Liver (tissue), 8 donors: ENCODE measurements at regions not wholly inside any gene's neighbourhood (a gene's known extent, or its start where the extent isn't known, plus 50 kb on each side); places are given as distances from the start of the nearest gene placed in this dataset.

Experiments used
- DNase-seq: peaks from one replicate; pipeline ENCODE4 v3.0.0-alpha.2; 2017; ENCODE audit warnings: low spot score
- H3K27ac ChIP-seq, 2 donors: one replicate each; pipeline ENCODE4 v1.7.0; 2013; ENCODE audit warnings: inconsistent platforms in 2 of 2, low read length in 2 of 2, control low read depth in 1 of 2, low read depth in 1 of 2, mild to moderate bottlenecking in 1 of 2
- H3K27me3 ChIP-seq, 4 donors: one replicate each; pipeline versions ENCODE4 v1.6.1 to v1.7.0; 2013; ENCODE audit warnings: low read length in 3 of 4, inconsistent platforms in 1 of 4, mild to moderate bottlenecking in 1 of 4, moderate library complexity in 1 of 4; ENCODE audit not compliant: control insufficient read depth in 4 of 4, insufficient read depth in 4 of 4
- H3K36me3 ChIP-seq, 4 donors: one replicate each; pipeline versions ENCODE4 v1.6.1 to v1.7.0; 2013; ENCODE audit warnings: low read length in 3 of 4, mild to moderate bottlenecking in 3 of 4, low read depth in 1 of 4, moderate library complexity in 1 of 4; ENCODE audit not compliant: control insufficient read depth in 4 of 4, insufficient read depth in 3 of 4
- H3K4me1 ChIP-seq, 4 donors: one replicate each; pipeline versions ENCODE4 v1.6.1 to v1.7.0; 2013; ENCODE audit warnings: low read length in 3 of 4, mild to moderate bottlenecking in 3 of 4, moderate library complexity in 1 of 4; ENCODE audit not compliant: control insufficient read depth in 4 of 4, insufficient read depth in 4 of 4
- H3K4me3 ChIP-seq, 3 donors: one replicate each; pipeline versions ENCODE4 v1.6.1 to v1.7.0; 2013; ENCODE audit warnings: low read length in 3 of 3, control low read depth in 1 of 3, low read depth in 1 of 3, mild to moderate bottlenecking in 1 of 3
- H3K9ac ChIP-seq, 2 donors: one replicate each; pipeline ENCODE4 v1.7.0; 2013; ENCODE audit warnings: low read length in 2 of 2, mild to moderate bottlenecking in 2 of 2, moderate library complexity in 2 of 2, control low read depth in 1 of 2, low read depth in 1 of 2
- H3K9me3 ChIP-seq, 4 donors: one replicate each; pipeline versions ENCODE4 v1.6.1 to v1.7.0; 2013; ENCODE audit warnings: low read length in 3 of 4; ENCODE audit not compliant: control insufficient read depth in 4 of 4
- EGR1 ChIP-seq, 2 donors: IDR thresholded peaks; 2 replicates each; pipeline ENCODE4 v1.6.1; 2016 to 2018; ENCODE audit warnings: antibody characterized with exemption in 2 of 2, low read depth in 2 of 2
- FOXA1 ChIP-seq: IDR thresholded peaks from 2 replicates; pipeline ENCODE4 v1.6.1; 2016; ENCODE audit warnings: antibody characterized with exemption
- JUND ChIP-seq, 2 donors: IDR thresholded peaks; 2 replicates each; pipeline ENCODE4 v1.6.1; 2016; ENCODE audit warnings: antibody characterized with exemption in 2 of 2
- RXRA ChIP-seq, 2 donors: IDR thresholded peaks; 2 replicates each; pipeline ENCODE4 v1.6.1; 2017 to 2018; ENCODE audit warnings: antibody characterized with exemption in 2 of 2, mild to moderate bottlenecking in 1 of 2
- TAF1 ChIP-seq: conservative IDR thresholded peaks from 2 replicates; pipeline ENCODE4 v1.6.1; 2016; ENCODE audit warnings: antibody characterized with exemption, mild to moderate bottlenecking
- YY1 ChIP-seq: IDR thresholded peaks from 2 replicates; pipeline ENCODE4 v1.6.1; 2016; ENCODE audit warnings: antibody characterized with exemption, mild to moderate bottlenecking
- WGBS: extraction: QIAGEN DNeasy Blood & Tissue Kit; methylation state at CpG from one replicate; pipeline ENCODE4 v1.1.7; 2013; 5-methylcytosine and 5-hydroxymethylcytosine counted together
- TF ChIP-seq, protein P1 (sequence below): IDR thresholded peaks from 2 replicates; pipeline ENCODE4 v1.6.1; 2016; ENCODE audit warnings: antibody characterized with exemption
- TF ChIP-seq, protein P2 (sequence below): fragments of 150-350 bp; IDR thresholded peaks from 2 replicates; pipeline ENCODE4 v1.5.1; 2017; ENCODE audit warnings: improper control_type of control experiment, low read depth, low read length; ENCODE audit not compliant: missing input control
- TF ChIP-seq, protein P3 (sequence below): IDR thresholded peaks from 2 replicates; pipeline ENCODE4 v1.6.1; 2016; ENCODE audit warnings: antibody characterized with exemption
- TF ChIP-seq, protein P4 (sequence below): IDR thresholded peaks from 2 replicates; pipeline ENCODE4 v1.6.1; 2016; ENCODE audit warnings: antibody characterized with exemption, mild to moderate bottlenecking
- donor health status: healthy.
- donor health status: healthy.
- donor health status: healthy.
- donor health status: healthy.
- donor health status: healthy.

DNA sequence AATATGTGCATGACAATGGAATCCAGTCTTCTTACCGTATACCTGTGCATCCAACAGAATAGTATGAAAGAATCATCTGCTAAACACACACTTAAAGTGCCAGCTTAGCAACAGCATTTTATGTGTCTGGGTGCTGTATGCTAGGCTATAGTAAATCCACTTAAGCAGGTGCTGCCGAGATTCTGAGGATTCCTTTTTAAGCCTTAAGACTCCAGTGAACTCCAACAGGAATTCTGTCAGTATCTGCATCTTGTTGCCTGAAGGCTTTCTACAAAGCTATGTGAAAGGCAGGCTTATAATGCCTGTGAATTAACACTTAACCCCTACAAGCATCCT is 1076.4 kb upstream of the PABPC4L start:
- Histone ChIP-seq H3K27ac (no peak overlapping the region), H3K27me3 (peaks cover 0 to 2% (median 0%) of the 10 kb centered on the region in 4 donors), H3K9me3 (no peaks in the 10 kb centered on the region), H3K9ac (no peak overlapping the region), H3K36me3 (no peaks in the 10 kb centered on the region), H3K4me1 (no peaks in the 10 kb centered on the region), H3K4me3 (no peak overlapping the region)
- DNase-seq: no peak
- no peak for TF ChIP-seq YY1
- no peak for TF ChIP-seq EGR1 (IDR thresholded peaks at IDR 0.05; ENCODE audit: low read depth in 2 of 2)
- TF ChIP-seq, protein P1, sequence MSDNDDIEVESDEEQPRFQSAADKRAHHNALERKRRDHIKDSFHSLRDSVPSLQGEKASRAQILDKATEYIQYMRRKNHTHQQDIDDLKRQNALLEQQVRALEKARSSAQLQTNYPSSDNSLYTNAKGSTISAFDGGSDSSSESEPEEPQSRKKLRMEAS: no peak
- TF ChIP-seq, protein P2, sequence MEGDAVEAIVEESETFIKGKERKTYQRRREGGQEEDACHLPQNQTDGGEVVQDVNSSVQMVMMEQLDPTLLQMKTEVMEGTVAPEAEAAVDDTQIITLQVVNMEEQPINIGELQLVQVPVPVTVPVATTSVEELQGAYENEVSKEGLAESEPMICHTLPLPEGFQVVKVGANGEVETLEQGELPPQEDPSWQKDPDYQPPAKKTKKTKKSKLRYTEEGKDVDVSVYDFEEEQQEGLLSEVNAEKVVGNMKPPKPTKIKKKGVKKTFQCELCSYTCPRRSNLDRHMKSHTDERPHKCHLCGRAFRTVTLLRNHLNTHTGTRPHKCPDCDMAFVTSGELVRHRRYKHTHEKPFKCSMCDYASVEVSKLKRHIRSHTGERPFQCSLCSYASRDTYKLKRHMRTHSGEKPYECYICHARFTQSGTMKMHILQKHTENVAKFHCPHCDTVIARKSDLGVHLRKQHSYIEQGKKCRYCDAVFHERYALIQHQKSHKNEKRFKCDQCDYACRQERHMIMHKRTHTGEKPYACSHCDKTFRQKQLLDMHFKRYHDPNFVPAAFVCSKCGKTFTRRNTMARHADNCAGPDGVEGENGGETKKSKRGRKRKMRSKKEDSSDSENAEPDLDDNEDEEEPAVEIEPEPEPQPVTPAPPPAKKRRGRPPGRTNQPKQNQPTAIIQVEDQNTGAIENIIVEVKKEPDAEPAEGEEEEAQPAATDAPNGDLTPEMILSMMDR: no peak
- TF ChIP-seq RXRA (IDR thresholded peaks at IDR 0.05): no peak
- no peak for TF ChIP-seq FOXA1
- TF ChIP-seq TAF1: no peak
- WGBS: 54% methylated on average over 2 of the region's 2 CpGs

DNA sequence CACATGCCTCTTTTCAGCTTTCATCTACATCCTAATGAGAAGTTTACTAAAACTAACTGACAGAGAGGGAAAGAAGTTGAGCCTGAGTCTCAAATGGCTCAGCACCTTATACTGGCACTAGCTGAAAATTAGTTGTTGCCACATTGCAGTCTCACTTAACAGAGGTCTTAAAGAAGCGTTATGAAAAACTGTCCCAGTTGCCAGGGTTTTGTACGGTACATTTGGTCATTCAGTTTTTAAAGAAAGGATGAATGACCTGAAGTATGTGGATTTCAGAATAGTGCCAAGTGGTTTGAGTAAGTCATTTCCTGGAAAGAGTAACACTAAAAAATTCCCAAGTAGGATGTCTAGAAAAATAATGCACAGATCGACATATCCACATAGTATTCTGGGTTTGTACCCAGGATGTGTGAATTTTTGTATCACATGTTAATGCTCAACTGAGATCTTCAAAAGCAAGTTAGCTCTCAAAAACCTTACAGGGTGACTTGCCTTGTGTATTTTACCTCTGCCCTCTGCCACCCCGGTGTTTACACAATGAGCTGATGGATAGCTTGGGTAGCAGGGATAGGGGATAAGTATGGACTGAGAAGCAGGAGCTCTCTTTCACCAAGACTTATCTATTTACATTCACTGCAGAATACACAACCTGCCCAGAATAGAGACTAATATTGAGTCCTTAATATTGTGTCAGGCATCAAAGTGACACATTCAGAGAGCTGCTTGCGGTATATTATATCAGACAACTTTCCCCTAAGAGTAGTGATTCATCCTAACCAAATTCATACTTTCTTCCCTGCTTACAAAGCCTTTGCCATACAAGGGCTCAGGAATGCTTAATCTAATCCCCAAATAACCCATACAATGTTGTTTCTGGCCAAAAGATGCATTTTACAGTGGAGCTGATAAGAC is 1075.7 kb upstream of the PABPC4L start:
- 46% methylated on average over 5 of the region's 5 CpGs for WGBS
- no peak overlapping the region for H3K9ac ChIP-seq
- no peak overlapping the region for H3K4me3 ChIP-seq
- peaks cover 0 to 2% (median 0%) of the 10 kb centered on the region in 4 donors for H3K27me3 ChIP-seq
- no peak overlapping the region for H3K27ac ChIP-seq
- H3K4me1 ChIP-seq: no peaks in the 10 kb centered on the region
- H3K36me3 ChIP-seq: no peaks in the 10 kb centered on the region
- DNase-seq: no peak
- TF ChIP-seq, protein P3, sequence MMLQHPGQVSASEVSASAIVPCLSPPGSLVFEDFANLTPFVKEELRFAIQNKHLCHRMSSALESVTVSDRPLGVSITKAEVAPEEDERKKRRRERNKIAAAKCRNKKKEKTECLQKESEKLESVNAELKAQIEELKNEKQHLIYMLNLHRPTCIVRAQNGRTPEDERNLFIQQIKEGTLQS: no peak
- TF ChIP-seq, protein P4, sequence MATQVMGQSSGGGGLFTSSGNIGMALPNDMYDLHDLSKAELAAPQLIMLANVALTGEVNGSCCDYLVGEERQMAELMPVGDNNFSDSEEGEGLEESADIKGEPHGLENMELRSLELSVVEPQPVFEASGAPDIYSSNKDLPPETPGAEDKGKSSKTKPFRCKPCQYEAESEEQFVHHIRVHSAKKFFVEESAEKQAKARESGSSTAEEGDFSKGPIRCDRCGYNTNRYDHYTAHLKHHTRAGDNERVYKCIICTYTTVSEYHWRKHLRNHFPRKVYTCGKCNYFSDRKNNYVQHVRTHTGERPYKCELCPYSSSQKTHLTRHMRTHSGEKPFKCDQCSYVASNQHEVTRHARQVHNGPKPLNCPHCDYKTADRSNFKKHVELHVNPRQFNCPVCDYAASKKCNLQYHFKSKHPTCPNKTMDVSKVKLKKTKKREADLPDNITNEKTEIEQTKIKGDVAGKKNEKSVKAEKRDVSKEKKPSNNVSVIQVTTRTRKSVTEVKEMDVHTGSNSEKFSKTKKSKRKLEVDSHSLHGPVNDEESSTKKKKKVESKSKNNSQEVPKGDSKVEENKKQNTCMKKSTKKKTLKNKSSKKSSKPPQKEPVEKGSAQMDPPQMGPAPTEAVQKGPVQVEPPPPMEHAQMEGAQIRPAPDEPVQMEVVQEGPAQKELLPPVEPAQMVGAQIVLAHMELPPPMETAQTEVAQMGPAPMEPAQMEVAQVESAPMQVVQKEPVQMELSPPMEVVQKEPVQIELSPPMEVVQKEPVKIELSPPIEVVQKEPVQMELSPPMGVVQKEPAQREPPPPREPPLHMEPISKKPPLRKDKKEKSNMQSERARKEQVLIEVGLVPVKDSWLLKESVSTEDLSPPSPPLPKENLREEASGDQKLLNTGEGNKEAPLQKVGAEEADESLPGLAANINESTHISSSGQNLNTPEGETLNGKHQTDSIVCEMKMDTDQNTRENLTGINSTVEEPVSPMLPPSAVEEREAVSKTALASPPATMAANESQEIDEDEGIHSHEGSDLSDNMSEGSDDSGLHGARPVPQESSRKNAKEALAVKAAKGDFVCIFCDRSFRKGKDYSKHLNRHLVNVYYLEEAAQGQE: no peak
- no peaks in the 10 kb centered on the region for H3K9me3 ChIP-seq

DNA sequence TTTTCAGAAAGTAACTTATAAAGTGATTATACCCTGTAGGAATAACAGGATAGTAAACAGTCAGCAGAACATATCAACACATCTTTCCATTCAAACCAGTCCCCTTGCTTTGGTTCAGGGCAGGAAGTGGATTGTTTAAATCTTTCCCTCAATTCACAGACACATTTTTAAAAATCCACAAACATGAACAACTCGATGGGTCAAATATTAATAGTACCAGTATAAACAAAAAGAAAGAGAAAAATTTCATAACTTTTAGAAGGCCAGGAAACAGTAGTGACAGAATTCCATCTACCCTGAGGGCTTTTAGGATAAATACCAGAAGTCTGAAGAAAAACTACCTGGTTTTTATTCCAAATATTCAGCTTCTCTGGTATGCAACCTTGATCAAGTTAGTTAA is 1072.8 kb upstream of the PABPC4L start:
- Histone ChIP-seq H3K27me3 (peaks cover 0 to 2% (median 0%) of the 10 kb centered on the region in 4 donors), H3K9me3 (no peaks in the 10 kb centered on the region), H3K27ac (no peak overlapping the region), H3K9ac (no peak overlapping the region), H3K36me3 (no peaks in the 10 kb centered on the region), H3K4me1 (no peaks in the 10 kb centered on the region), H3K4me3 (no peak overlapping the region)
- WGBS: 51% methylated on average over 1 of the region's 1 CpG
- TF ChIP-seq JUND (IDR thresholded peaks at IDR 0.05): no peak
- DNase-seq: no peak
